ENCODE measurements at regions not wholly inside any gene's neighbourhood (a gene's known extent, or its start where the extent isn't known, plus 50 kb on each side); places are given as distances from the start of the nearest gene placed in this dataset.

- H3K79me2 ChIP-seq (ENCODE audit: insufficient read depth, low read length), result no peaks in the 10 kb centered on the region
- H3K4me2 ChIP-seq (ENCODE audit: insufficient read depth, low read length), result no peak overlapping the region
- no peak for DNase-seq (ENCODE audit: insufficient read length, low spot score, missing footprints)
- H3K27ac ChIP-seq (ENCODE audit: low read depth, low read length), result no peak overlapping the region
- H3K4me3 ChIP-seq (ENCODE audit: insufficient read depth, low read length), result no peak overlapping the region
- no peaks in the 10 kb centered on the region for H4K20me1 ChIP-seq (ENCODE audit: insufficient read depth, low read length)
- H3K27me3 ChIP-seq (ENCODE audit: insufficient read depth, low read length), result no peaks in the 10 kb centered on the region
- H3K36me3 ChIP-seq (ENCODE audit: insufficient read depth, low read length), result no peaks in the 10 kb centered on the region
- H3K9me3 ChIP-seq (ENCODE audit: low read depth, low read length), result no peaks in the 10 kb centered on the region
- TF ChIP-seq CTCF (IDR thresholded peaks at IDR 0.05; ENCODE audit: extremely low read depth, low read depth, low read length), result no peak
- H3K4me1 ChIP-seq (ENCODE audit: insufficient read depth, low read length), result no peaks in the 10 kb centered on the region
- H2AFZ ChIP-seq (ENCODE audit: low read length), result no peak overlapping the region
Measured at GRCh38 chr19:28504727-28505126, 708.2 kb downstream of the UQCRFS1 start.

GRCh38 chr19:28504139-28504538 lies 708.8 kb downstream of the UQCRFS1 start:
- Histone ChIP-seq H4K20me1 (ENCODE audit: insufficient read depth, low read length) (no peaks in the 10 kb centered on the region), H3K9me3 (ENCODE audit: low read depth, low read length) (no peaks in the 10 kb centered on the region), H3K4me2 (ENCODE audit: insufficient read depth, low read length) (no peak overlapping the region), H3K79me2 (ENCODE audit: insufficient read depth, low read length) (no peaks in the 10 kb centered on the region), H3K36me3 (ENCODE audit: insufficient read depth, low read length) (no peaks in the 10 kb centered on the region), H3K4me1 (ENCODE audit: insufficient read depth, low read length) (no peaks in the 10 kb centered on the region), H2AFZ (ENCODE audit: low read length) (no peak overlapping the region), H3K4me3 (ENCODE audit: insufficient read depth, low read length) (no peak overlapping the region), H3K27ac (ENCODE audit: low read depth, low read length) (no peak overlapping the region), H3K27me3 (ENCODE audit: insufficient read depth, low read length) (no peaks in the 10 kb centered on the region)
- DNase-seq (ENCODE audit: insufficient read length, low spot score, missing footprints), result no peak
- no peak for TF ChIP-seq CTCF (IDR thresholded peaks at IDR 0.05; ENCODE audit: extremely low read depth, low read depth, low read length)

GRCh38 chr19:28502879-28503734 lies 709.8 kb downstream of the UQCRFS1 start:
- no peak for DNase-seq (ENCODE audit: insufficient read length, low spot score, missing footprints)
- no peak overlapping the region for H3K4me3 ChIP-seq (ENCODE audit: insufficient read depth, low read length)

More at GRCh38 chr19:28502879-28503734, 709.8 kb downstream of the UQCRFS1 start:
- no peaks in the 10 kb centered on the region for H3K36me3 ChIP-seq (ENCODE audit: insufficient read depth, low read length)
- H3K9me3 ChIP-seq (ENCODE audit: low read depth, low read length), result no peaks in the 10 kb centered on the region
- no peak overlapping the region for H3K27ac ChIP-seq (ENCODE audit: low read depth, low read length)
- H2AFZ ChIP-seq (ENCODE audit: low read length), result no peak overlapping the region
- no peak for TF ChIP-seq CTCF (IDR thresholded peaks at IDR 0.05; ENCODE audit: extremely low read depth, low read depth, low read length)
- H3K4me1 ChIP-seq (ENCODE audit: insufficient read depth, low read length), result no peaks in the 10 kb centered on the region
- no peaks in the 10 kb centered on the region for H3K27me3 ChIP-seq (ENCODE audit: insufficient read depth, low read length)
- H3K79me2 ChIP-seq (ENCODE audit: insufficient read depth, low read length), result no peaks in the 10 kb centered on the region
- no peaks in the 10 kb centered on the region for H4K20me1 ChIP-seq (ENCODE audit: insufficient read depth, low read length)
- H3K4me2 ChIP-seq (ENCODE audit: insufficient read depth, low read length), result no peak overlapping the region

Measured in osteoblast (primary cell).